ENCODE measurements at regions not wholly inside any gene's neighbourhood (a gene's known extent, or its start where the extent isn't known, plus 50 kb on each side); places are given as distances from the start of the nearest gene placed in this dataset.
A peak's percentile ranks its signal among the peaks of the same experiment; 100 is the strongest.

DNA sequence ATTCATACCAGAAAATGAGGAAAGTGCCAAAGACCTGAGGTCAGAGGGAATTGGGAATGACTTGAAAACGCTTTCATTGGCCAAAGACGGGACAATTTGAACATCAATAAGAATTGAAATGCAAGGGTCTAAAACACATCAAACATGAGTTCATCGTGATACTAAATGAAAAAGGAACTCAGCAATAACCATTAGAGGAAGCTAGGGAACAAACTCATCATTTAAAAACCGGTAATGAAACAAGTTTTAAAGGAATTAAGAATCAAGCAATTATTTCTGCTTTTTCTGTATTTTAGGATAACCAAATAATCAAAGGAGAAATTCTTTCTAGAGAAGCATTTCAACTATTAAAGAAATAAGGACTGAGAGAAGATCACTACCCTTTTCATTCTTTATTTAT lies 303.1 kb downstream of the ARHGAP12 start:
- no peaks in the 10 kb centered on the region for H3K27me3 ChIP-seq (ENCODE audit: insufficient read depth, low read length)
- TF ChIP-seq EZH2 (IDR thresholded peaks at IDR 0.05; ENCODE audit: insufficient read depth, low read length), result no peak
- TF ChIP-seq CTCF (IDR thresholded peaks at IDR 0.05; ENCODE audit: insufficient read depth, low read depth, low read length), result no peak
- H3K4me2 ChIP-seq (ENCODE audit: low read length), result no peak overlapping the region
- H3K9ac ChIP-seq (ENCODE audit: low read length), result no peak overlapping the region
- H3K9me3 Mint-ChIP-seq (ENCODE audit: unreplicated experiment), result peaks cover 2% of the 10 kb centered on the region
- peaks cover 6% of the 10 kb centered on the region for H3K4me1 ChIP-seq (ENCODE audit: insufficient read depth, low read length)
- H3K4me3 Mint-ChIP-seq (ENCODE audit: unreplicated experiment), result no peak overlapping the region
- no peaks in the 10 kb centered on the region for H4K20me1 ChIP-seq (ENCODE audit: insufficient read depth, low read length)
- no peak overlapping the region for H3K4me3 ChIP-seq (ENCODE audit: insufficient read depth, low read depth, low read length)
- no peaks in the 10 kb centered on the region for H3K36me3 ChIP-seq (ENCODE audit: insufficient read depth, low read length)
- FAIRE-seq (no peak), DNase-seq (ENCODE audit: low read depth) (no peak)
- peaks cover 7% of the 10 kb centered on the region for H3K4me1 Mint-ChIP-seq (ENCODE audit: low read depth, unreplicated experiment)
- H3K27ac Mint-ChIP-seq (ENCODE audit: unreplicated experiment), result no peak overlapping the region
- H3K36me3 Mint-ChIP-seq (ENCODE audit: low read depth, unreplicated experiment), result peaks cover 1% of the 10 kb centered on the region
- no peaks in the 10 kb centered on the region for H3K79me2 ChIP-seq (ENCODE audit: insufficient read depth, low read length)
- no peaks in the 10 kb centered on the region for H3K27me3 Mint-ChIP-seq (ENCODE audit: low read depth, unreplicated experiment)
- H3K9me3 ChIP-seq (ENCODE audit: insufficient read depth, low read depth, low read length), result peaks cover 4% of the 10 kb centered on the region
- H2AFZ ChIP-seq (ENCODE audit: low read depth, low read length), result no peak overlapping the region
- H3K27ac ChIP-seq (ENCODE audit: low read depth, low read length), result no peak overlapping the region

- Histone ChIP-seq H3K4me3 (ENCODE audit: insufficient read depth, low read depth, low read length) (no peak overlapping the region), H3K27ac (ENCODE audit: low read depth, low read length) (no peak overlapping the region), H3K9me3 (ENCODE audit: insufficient read depth, low read depth, low read length) (peaks cover 4% of the 10 kb centered on the region), H3K4me2 (ENCODE audit: low read length) (no peak overlapping the region), H3K27me3 (ENCODE audit: insufficient read depth, low read length) (no peaks in the 10 kb centered on the region), H3K4me1 (ENCODE audit: insufficient read depth, low read length) (peaks cover 15% of the 10 kb centered on the region), H2AFZ (ENCODE audit: low read depth, low read length) (no peak overlapping the region), H3K9ac (ENCODE audit: low read length) (no peak overlapping the region), H4K20me1 (ENCODE audit: insufficient read depth, low read length) (no peaks in the 10 kb centered on the region), H3K79me2 (ENCODE audit: insufficient read depth, low read length) (no peaks in the 10 kb centered on the region), H3K36me3 (ENCODE audit: insufficient read depth, low read length) (no peaks in the 10 kb centered on the region)
- H3K4me3 Mint-ChIP-seq (ENCODE audit: unreplicated experiment), result no peak overlapping the region
- no peaks in the 10 kb centered on the region for H3K27me3 Mint-ChIP-seq (ENCODE audit: low read depth, unreplicated experiment)
- DNase-seq (ENCODE audit: low read depth) (no peak), FAIRE-seq (no peak)
- peaks cover 2% of the 10 kb centered on the region for H3K9me3 Mint-ChIP-seq (ENCODE audit: unreplicated experiment)
- peaks cover 1% of the 10 kb centered on the region for H3K36me3 Mint-ChIP-seq (ENCODE audit: low read depth, unreplicated experiment)
- no peak for TF ChIP-seq CTCF (IDR thresholded peaks at IDR 0.05; ENCODE audit: insufficient read depth, low read depth, low read length)
- TF ChIP-seq EZH2 (IDR thresholded peaks at IDR 0.05; ENCODE audit: insufficient read depth, low read length), result no peak
- no peak overlapping the region for H3K27ac Mint-ChIP-seq (ENCODE audit: unreplicated experiment)
- H3K4me1 Mint-ChIP-seq (ENCODE audit: low read depth, unreplicated experiment), result peaks cover 13% of the 10 kb centered on the region
Measured at GRCh38 chr10:31624611-31625010, 304.0 kb downstream of the ARHGAP12 start.

DNA sequence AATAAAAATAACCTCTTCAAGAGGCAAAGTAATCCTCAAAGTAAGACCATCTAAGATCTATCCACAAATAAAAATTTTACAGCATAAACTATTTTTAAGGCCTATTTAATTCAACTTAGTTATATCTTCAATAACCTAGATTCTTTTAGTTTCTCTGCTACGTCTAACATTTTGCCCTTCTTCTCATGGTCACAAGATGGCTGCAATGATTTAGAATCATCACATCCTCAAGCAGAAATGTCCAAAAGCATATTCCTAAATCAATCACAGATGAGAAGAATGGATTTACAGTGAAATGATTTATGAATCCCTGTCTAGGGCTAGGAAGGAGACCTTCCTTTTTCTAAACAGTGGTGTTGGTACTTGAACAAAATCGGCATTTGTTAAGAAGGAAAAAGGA lies 304.7 kb downstream of the ARHGAP12 start:
- no peak overlapping the region for H3K4me3 ChIP-seq (ENCODE audit: insufficient read depth, low read depth, low read length)
- H3K4me1 ChIP-seq (ENCODE audit: insufficient read depth, low read length), result peaks cover 17% of the 10 kb centered on the region
- no peaks in the 10 kb centered on the region for H3K27me3 ChIP-seq (ENCODE audit: insufficient read depth, low read length)
- no peak overlapping the region for H3K27ac ChIP-seq (ENCODE audit: low read depth, low read length)
- no peaks in the 10 kb centered on the region for H3K36me3 ChIP-seq (ENCODE audit: insufficient read depth, low read length)
- DNase-seq (ENCODE audit: low read depth) (no peak), FAIRE-seq (peak; percentile 76)
- no peak overlapping the region for H2AFZ ChIP-seq (ENCODE audit: low read depth, low read length)
- Mint-ChIP-seq H3K27ac (ENCODE audit: unreplicated experiment) (no peak overlapping the region), H3K4me1 (ENCODE audit: low read depth, unreplicated experiment) (peaks cover 15% of the 10 kb centered on the region), H3K9me3 (ENCODE audit: unreplicated experiment) (peaks cover 2% of the 10 kb centered on the region), H3K4me3 (ENCODE audit: unreplicated experiment) (no peak overlapping the region), H3K36me3 (ENCODE audit: low read depth, unreplicated experiment) (peaks cover 1% of the 10 kb centered on the region), H3K27me3 (ENCODE audit: low read depth, unreplicated experiment) (no peaks in the 10 kb centered on the region)
- TF ChIP-seq EZH2 (IDR thresholded peaks at IDR 0.05; ENCODE audit: insufficient read depth, low read length), result no peak
- TF ChIP-seq CTCF (IDR thresholded peaks at IDR 0.05; ENCODE audit: insufficient read depth, low read depth, low read length), result no peak
- H3K9ac ChIP-seq (ENCODE audit: low read length), result no peak overlapping the region
- H3K4me2 ChIP-seq (ENCODE audit: low read length), result no peak overlapping the region
- H3K9me3 ChIP-seq (ENCODE audit: insufficient read depth, low read depth, low read length), result peaks cover 4% of the 10 kb centered on the region
- H4K20me1 ChIP-seq (ENCODE audit: insufficient read depth, low read length), result no peaks in the 10 kb centered on the region
- no peaks in the 10 kb centered on the region for H3K79me2 ChIP-seq (ENCODE audit: insufficient read depth, low read length)

Measured in astrocyte (in vitro differentiated cells and primary cell).